IPS-NIHi7 (cell line): ENCODE measurements at regions not wholly inside any gene's neighbourhood (a gene's known extent, or its start where the extent isn't known, plus 50 kb on each side); places are given as distances from the start of the nearest gene placed in this dataset.

Source experiments
- DNase-seq: peaks from one replicate; pipeline ENCODE4 v3.0.0; 2012; ENCODE audit warnings: mixed read lengths; ENCODE audit errors: extremely low spot score

- no peak for DNase-seq
Observed at GRCh38 chr14:101466456-101467180, 94.7 kb upstream of the DIO3 start.

- DNase-seq: no peak
Observed at GRCh38 chr14:101467181-101467926, 93.9 kb upstream of the DIO3 start.

- no peak for DNase-seq
Observed at GRCh38 chr14:101469382-101470247, 91.7 kb upstream of the DIO3 start.

- DNase-seq: no peak
Observed at GRCh38 chr14:101470266-101470665, 91.0 kb upstream of the DIO3 start.

GRCh38 chr14:101471723-101472517 is 89.4 kb upstream of the DIO3 start:
- DNase-seq: no peak

- no peak for DNase-seq
Observed at GRCh38 chr14:101472518-101472849, 88.8 kb upstream of the DIO3 start.

GRCh38 chr14:101473045-101473729 is 88.1 kb upstream of the DIO3 start:
- no peak for DNase-seq

- no peak for DNase-seq
Observed at GRCh38 chr14:101473795-101474562, 87.3 kb upstream of the DIO3 start.

GRCh38 chr14:101474563-101475455 is 86.5 kb upstream of the DIO3 start:
- DNase-seq: no peak

GRCh38 chr14:101475456-101476257 is 85.6 kb upstream of the DIO3 start:
- DNase-seq: no peak

GRCh38 chr14:101476258-101476915 is 84.9 kb upstream of the DIO3 start:
- DNase-seq: no peak

GRCh38 chr14:101476916-101477553 is 84.3 kb upstream of the DIO3 start:
- peak; percentile 75 for DNase-seq

- DNase-seq: no peak
Observed at GRCh38 chr14:101477648-101478047, 83.6 kb upstream of the DIO3 start.

GRCh38 chr14:101478096-101478495 is 83.2 kb upstream of the DIO3 start:
- no peak for DNase-seq

GRCh38 chr14:101478796-101479410 is 82.4 kb upstream of the DIO3 start:
- no peak for DNase-seq

GRCh38 chr14:101480022-101480746 is 81.1 kb upstream of the DIO3 start:
- no peak for DNase-seq
